ENCODE measurements at regions not wholly inside any gene's neighbourhood (a gene's known extent, or its start where the extent isn't known, plus 50 kb on each side); places are given as distances from the start of the nearest gene placed in this dataset.
"Not testable (repeated sequence)": the region's sequence is repeated elsewhere in the genome, so short reads cannot be mapped to it uniquely, and the experiment has no call there.

GRCh38 chrX:45577361-45577760, 376.7 kb upstream of the DIPK2B start:
- TF ChIP-seq CTCF (conservative IDR thresholded peaks at IDR 0.05; ENCODE audit: control insufficient read depth, insufficient read depth, low read depth, low read length) = no peak
- DNase-seq (ENCODE audit: low read depth) = no peak
- H3K4me3 ChIP-seq (ENCODE audit: control insufficient read depth, low read depth, low read length) = no peak overlapping the region

- TF ChIP-seq CTCF (conservative IDR thresholded peaks at IDR 0.05; ENCODE audit: control insufficient read depth, insufficient read depth, low read depth, low read length) = no peak
Measured at GRCh38 chrX:45571453-45571852, 370.8 kb upstream of the DIPK2B start.

DNA sequence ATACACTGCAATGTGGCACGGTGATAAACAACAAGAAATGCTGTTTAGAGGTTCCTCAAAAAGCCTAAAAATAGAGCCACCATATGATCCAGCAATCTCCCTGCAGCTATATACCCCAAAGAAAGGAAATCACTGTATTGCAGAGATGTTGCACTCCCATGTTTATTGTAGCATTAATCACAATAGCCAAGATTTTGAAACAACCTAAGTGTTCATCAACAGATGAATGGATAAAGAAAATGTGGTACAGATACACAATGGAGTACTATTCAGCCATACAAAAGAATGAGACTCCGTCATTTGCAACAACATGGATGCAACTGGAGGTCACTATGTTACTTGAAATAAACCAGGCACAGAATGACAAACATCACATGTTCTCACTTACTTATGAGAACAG, 365.8 kb upstream of the DIPK2B start:
- no peak for DNase-seq (ENCODE audit: low read depth)
- no peak for TF ChIP-seq CTCF (conservative IDR thresholded peaks at IDR 0.05; ENCODE audit: control insufficient read depth, insufficient read depth, low read depth, low read length)
- H3K4me3 ChIP-seq (ENCODE audit: control insufficient read depth, low read depth, low read length) = no peak overlapping the region

More at GRCh38 chrX:45571453-45571852, 370.8 kb upstream of the DIPK2B start:
- H3K4me3 ChIP-seq (ENCODE audit: control insufficient read depth, low read depth, low read length) = no peak overlapping the region
- DNase-seq (ENCODE audit: low read depth) = no peak

DNA sequence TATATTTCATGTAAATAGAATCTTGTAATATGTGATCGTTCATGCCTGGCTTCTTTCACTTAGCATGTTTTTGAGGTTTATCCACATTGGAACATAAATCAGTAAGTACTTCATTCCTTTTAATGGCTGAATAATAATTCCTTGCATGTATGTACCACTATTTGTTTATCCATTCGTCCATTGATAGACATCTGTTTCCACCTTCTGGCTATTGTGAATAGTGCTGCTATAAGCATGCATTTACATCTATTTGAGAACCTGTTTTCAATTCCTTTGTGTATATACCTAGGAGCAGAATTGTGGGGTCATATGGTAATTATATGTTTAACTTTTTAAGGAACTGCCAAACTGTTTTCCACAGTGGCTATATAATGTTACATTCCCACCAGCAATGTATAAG, 356.7 kb upstream of the DIPK2B start:
- no peak overlapping the region for H3K4me3 ChIP-seq (ENCODE audit: control insufficient read depth, low read depth, low read length)
- DNase-seq (ENCODE audit: low read depth) = peak; percentile 32
- no peak for TF ChIP-seq CTCF (conservative IDR thresholded peaks at IDR 0.05; ENCODE audit: control insufficient read depth, insufficient read depth, low read depth, low read length)

- no peak for TF ChIP-seq CTCF (conservative IDR thresholded peaks at IDR 0.05; ENCODE audit: control insufficient read depth, insufficient read depth, low read depth, low read length)
Measured at GRCh38 chrX:45554736-45555135, 354.1 kb upstream of the DIPK2B start.

DNA sequence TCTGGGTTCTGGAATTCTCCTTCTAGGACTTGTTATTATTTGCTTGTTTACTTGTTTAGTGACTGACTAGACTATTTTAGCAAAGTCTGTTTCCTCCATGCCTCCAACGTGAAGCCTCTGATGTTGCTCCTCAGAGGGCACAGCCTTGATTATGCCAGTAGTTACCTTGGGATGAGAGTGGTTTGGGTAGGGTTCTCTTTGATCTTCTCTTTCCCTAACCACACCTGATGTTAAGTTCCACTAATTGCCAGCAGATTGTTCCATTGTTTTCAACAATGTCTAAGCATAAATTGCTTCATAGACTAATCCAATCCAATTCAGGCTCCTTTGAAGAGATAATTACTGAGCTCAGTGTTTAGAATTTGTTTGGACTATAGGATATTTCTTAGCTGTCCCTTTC, 352.7 kb upstream of the DIPK2B start:
- H3K4me3 ChIP-seq (ENCODE audit: control insufficient read depth, low read depth, low read length) = no peak overlapping the region
- no peak for DNase-seq (ENCODE audit: low read depth)
- no peak for TF ChIP-seq CTCF (conservative IDR thresholded peaks at IDR 0.05; ENCODE audit: control insufficient read depth, insufficient read depth, low read depth, low read length)

More at GRCh38 chrX:45554736-45555135, 354.1 kb upstream of the DIPK2B start:
- H3K4me3 ChIP-seq (ENCODE audit: control insufficient read depth, low read depth, low read length) = no peak overlapping the region
- no peak for DNase-seq (ENCODE audit: low read depth)

GRCh38 chrX:45546697-45547096, 346.0 kb upstream of the DIPK2B start:
- DNase-seq (ENCODE audit: low read depth); H3K4me3 ChIP-seq (ENCODE audit: control insufficient read depth, low read depth, low read length): not testable (repeated sequence)
